Pancreas (tissue), 10 donors: ENCODE measurements at regions not wholly inside any gene's neighbourhood (a gene's known extent, or its start where the extent isn't known, plus 50 kb on each side); places are given as distances from the start of the nearest gene placed in this dataset.

Source experiments
- ATAC-seq, 4 donors: fragments of 200-7000 bp; cut with Tn5 transposase; one replicate each; pipeline versions ENCODE4 v1.8.0 to v1.9.1; 2020; ENCODE audit warnings: mild to moderate bottlenecking in 4 of 4, moderate library complexity in 4 of 4
- DNase-seq, 6 donors: peaks; one replicate each; pipeline ENCODE4 v3.0.0-alpha.2; 2020
- FAIRE-seq: peaks from 2 replicates; lab custom pipeline; 2012; peaks lifted over from hg19 to GRCh38; lab: Jason Lieb, UNC
- H3K27ac ChIP-seq, 4 donors: fragments of 200-600 bp; sonication (generic); 1 replicate in 3 of 4; 2 replicates in 1 of 4; pipeline versions ENCODE4 v1.5.0 to v1.8.0; 2020
- H3K27me3 ChIP-seq, 4 donors: fragments of 200-600 bp; one replicate each; pipeline ENCODE4 v1.8.0; 2021
- H3K36me3 ChIP-seq, 3 donors: fragments of 200-600 bp; sonication (generic) in 1 of 3; one replicate each; pipeline versions ENCODE4 v1.5.0 to v1.8.0; 2020 to 2021
- H3K4me1 ChIP-seq, 3 donors: fragments of 200-600 bp; one replicate each; pipeline ENCODE4 v1.8.0; 2021
- H3K4me3 ChIP-seq, 4 donors: fragments of 200-600 bp; sonication (generic) in 2 of 4; one replicate each; pipeline versions ENCODE4 v1.5.0 to v1.8.0; 2020 to 2021
- H3K9me3 ChIP-seq, 4 donors: fragments of 200-600 bp; one replicate each; pipeline ENCODE4 v1.8.0; 2021
- WGBS, 2 donors: extraction: QIAGEN DNeasy Blood & Tissue Kit; methylation state at CpG; one replicate each; pipeline ENCODE4 v1.1.7; 2013; 5-methylcytosine and 5-hydroxymethylcytosine counted together
- intact Hi-C, 3 donors: fragments of 100-400 bp; cut with DNase I; formaldehyde crosslinking; loops; one replicate each; pipeline versions ENCODE4 v1.11.1 to v1.14.2; 2022
- TF ChIP-seq, protein P1 (sequence below), 4 donors: fragments of 200-600 bp; sonication (generic) in 3 of 4; IDR thresholded peaks; one replicate each; pipeline versions ENCODE4 v1.5.0 to v1.8.0; 2021; ENCODE audit warnings: antibody characterized with exemption in 4 of 4
- donor health status: healthy with polysubstance abuse.
- donor health status: DM: no; HTN: no; CAD: no; lungs with moderate emphysema.
- donor health status: DM: no; HTN: no; CAD: no.
- donor health status: control.
- donor health status: control.
- donor health status: Bipolar disorder and iron deficiency.
- donor health status: DM: yes; HTN: yes; CAD: no.
- donor health status: DM: no; HTN: no; CAD: no.
- donor health status: DM: no; HTN: no; CAD: no.
- donor health status: DM: yes; HTN: yes; CAD: no.

DNA sequence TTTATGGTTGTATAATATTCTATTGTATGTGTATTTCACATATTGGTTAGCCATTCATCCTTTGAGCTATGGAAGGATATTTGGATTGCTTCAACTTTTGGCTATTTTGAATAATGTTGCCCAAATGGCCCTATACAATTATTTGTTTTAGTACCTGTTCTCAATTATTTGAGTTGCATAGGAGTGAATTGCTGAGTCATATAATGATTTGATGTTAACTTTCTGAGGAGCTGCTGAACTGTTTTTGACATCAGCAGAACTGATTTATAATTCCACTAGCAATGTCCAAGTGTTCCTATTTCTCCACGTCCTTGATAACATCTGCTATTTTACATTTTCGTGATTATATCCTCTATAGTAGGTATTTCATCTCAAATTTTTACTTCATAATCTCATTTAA lies 839.9 kb downstream of the KCNT2 start:
- intact Hi-C loops: no loop called here
- no peaks in the 10 kb centered on the region for H3K27me3 ChIP-seq

DNA sequence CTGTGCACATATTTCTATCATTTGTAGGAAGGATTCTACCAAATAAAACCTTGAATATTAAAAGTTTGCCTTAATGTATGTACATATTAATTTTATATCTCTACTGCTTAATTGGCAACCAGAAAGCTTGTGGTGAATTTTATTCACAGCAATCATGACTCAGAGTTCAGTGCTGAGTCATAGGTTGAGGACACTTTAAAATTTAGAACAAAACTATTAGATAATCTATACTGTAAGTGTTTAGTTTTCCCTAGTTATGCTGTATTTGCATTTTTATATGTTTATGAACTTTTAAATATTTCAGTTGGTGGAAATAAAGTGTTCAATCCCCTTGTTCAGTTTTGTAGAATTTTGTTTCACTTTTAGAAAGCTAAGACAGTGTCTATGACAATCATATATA lies 841.5 kb downstream of the KCNT2 start:
- intact Hi-C loops: no loop called here
- TF ChIP-seq, protein P1, sequence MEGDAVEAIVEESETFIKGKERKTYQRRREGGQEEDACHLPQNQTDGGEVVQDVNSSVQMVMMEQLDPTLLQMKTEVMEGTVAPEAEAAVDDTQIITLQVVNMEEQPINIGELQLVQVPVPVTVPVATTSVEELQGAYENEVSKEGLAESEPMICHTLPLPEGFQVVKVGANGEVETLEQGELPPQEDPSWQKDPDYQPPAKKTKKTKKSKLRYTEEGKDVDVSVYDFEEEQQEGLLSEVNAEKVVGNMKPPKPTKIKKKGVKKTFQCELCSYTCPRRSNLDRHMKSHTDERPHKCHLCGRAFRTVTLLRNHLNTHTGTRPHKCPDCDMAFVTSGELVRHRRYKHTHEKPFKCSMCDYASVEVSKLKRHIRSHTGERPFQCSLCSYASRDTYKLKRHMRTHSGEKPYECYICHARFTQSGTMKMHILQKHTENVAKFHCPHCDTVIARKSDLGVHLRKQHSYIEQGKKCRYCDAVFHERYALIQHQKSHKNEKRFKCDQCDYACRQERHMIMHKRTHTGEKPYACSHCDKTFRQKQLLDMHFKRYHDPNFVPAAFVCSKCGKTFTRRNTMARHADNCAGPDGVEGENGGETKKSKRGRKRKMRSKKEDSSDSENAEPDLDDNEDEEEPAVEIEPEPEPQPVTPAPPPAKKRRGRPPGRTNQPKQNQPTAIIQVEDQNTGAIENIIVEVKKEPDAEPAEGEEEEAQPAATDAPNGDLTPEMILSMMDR (IDR thresholded peaks at IDR 0.05): no peak
- H3K4me3 ChIP-seq: no peak overlapping the region
- FAIRE-seq (no peak), ATAC-seq (no peak), DNase-seq (no peak)
- no peaks in the 10 kb centered on the region for H3K9me3 ChIP-seq
- H3K27me3 ChIP-seq: no peaks in the 10 kb centered on the region
- no peaks in the 10 kb centered on the region for H3K36me3 ChIP-seq
- H3K4me1 ChIP-seq: no peaks in the 10 kb centered on the region
- H3K27ac ChIP-seq: no peak overlapping the region

More for the DNA sequence above, 839.9 kb downstream of the KCNT2 start:
- Histone ChIP-seq H3K4me3 (no peak overlapping the region), H3K4me1 (no peaks in the 10 kb centered on the region), H3K36me3 (no peaks in the 10 kb centered on the region), H3K9me3 (no peaks in the 10 kb centered on the region), H3K27ac (no peak overlapping the region)
- TF ChIP-seq, protein P1 (IDR thresholded peaks at IDR 0.05): no peak
- no peak for FAIRE-seq
- no peak for DNase-seq
- no peak for ATAC-seq
- WGBS, 2 donors: 28 to 40% methylated on average over 2 of the region's 2 CpGs

- no peak overlapping the region for H3K27ac ChIP-seq
- TF ChIP-seq, protein P1 (IDR thresholded peaks at IDR 0.05): no peak
- H3K27me3 ChIP-seq: no peaks in the 10 kb centered on the region
- 81 to 88% methylated on average over 1 of the region's 1 CpG for WGBS, 2 donors
- no peaks in the 10 kb centered on the region for H3K4me1 ChIP-seq
- no peak for DNase-seq
- H3K36me3 ChIP-seq: no peaks in the 10 kb centered on the region
- no peak for ATAC-seq
- intact Hi-C loops: no loop called here
- FAIRE-seq: no peak
- H3K9me3 ChIP-seq: no peaks in the 10 kb centered on the region
- no peak overlapping the region for H3K4me3 ChIP-seq
These were observed 843.1 kb downstream of the KCNT2 start for GRCh38 chr1:195765099-195765498.

- Histone ChIP-seq H3K4me3 (no peak overlapping the region), H3K27ac (no peak overlapping the region), H3K4me1 (no peaks in the 10 kb centered on the region), H3K9me3 (no peaks in the 10 kb centered on the region), H3K36me3 (no peaks in the 10 kb centered on the region), H3K27me3 (no peaks in the 10 kb centered on the region)
- FAIRE-seq (no peak), ATAC-seq (no peak), DNase-seq (no peak)
- WGBS, 2 donors: 72 to 74% methylated on average over 4 of the region's 4 CpGs
- TF ChIP-seq, protein P1 (IDR thresholded peaks at IDR 0.05): no peak
- intact Hi-C loops: no loop called here
These were observed 844.3 kb downstream of the KCNT2 start for GRCh38 chr1:195763907-195764374.

DNA sequence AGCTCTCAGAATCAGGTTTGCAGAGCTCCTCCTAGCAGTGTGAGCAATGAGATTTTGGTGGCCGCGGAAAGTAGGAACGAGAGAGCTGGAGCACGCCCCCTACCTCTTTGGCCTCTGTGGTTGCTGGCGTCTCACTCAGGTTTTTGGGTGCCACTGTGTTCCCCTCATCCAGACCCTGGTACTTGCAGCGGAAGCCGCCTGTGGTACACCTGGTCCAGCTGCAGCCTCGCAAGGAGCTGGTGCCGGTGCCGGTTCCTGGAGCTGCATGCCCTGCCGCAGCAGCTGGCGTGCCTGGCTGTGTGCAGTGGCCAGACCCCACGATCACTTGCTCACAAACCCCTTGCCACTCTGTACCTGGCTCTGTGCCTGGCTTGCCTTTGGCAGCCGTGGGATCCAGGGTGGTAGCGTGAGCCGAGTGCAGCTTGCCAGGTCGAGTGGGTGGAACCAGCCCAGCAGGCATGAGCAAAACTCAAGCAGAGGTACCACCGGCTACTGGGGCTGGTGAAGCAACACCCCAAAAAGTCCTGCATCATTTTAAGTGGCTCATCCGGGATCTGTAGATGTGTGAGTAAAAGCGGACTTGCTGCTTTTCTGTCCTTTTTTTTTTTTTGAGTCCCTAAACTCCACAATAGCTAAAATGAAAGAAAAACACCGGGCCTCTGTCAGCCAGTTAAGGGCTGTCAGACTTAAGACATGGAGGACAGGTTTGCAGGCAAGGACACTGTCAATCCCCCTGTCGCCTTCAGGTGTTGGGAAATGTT lies 844.9 kb downstream of the KCNT2 start:
- no peak overlapping the region for H3K4me3 ChIP-seq
- DNase-seq (peak in 2 of 6 donors; percentile 18 to 43), ATAC-seq (no peak), FAIRE-seq (no peak)
- 76 to 84% methylated on average over 22 of the region's 22 CpGs for WGBS, 2 donors
- no peaks in the 10 kb centered on the region for H3K36me3 ChIP-seq
- no peaks in the 10 kb centered on the region for H3K9me3 ChIP-seq
- TF ChIP-seq, protein P1 (IDR thresholded peaks at IDR 0.05): no peak
- H3K4me1 ChIP-seq: no peaks in the 10 kb centered on the region
- no peaks in the 10 kb centered on the region for H3K27me3 ChIP-seq
- intact Hi-C loops: no loop called here
- no peak overlapping the region for H3K27ac ChIP-seq
